ENCODE measurements at regions not wholly inside any gene's neighbourhood (a gene's known extent, or its start where the extent isn't known, plus 50 kb on each side); places are given as distances from the start of the nearest gene placed in this dataset.
"Not testable (repeated sequence)": the region's sequence is repeated elsewhere in the genome, so short reads cannot be mapped to it uniquely, and the experiment has no call there.

DNA sequence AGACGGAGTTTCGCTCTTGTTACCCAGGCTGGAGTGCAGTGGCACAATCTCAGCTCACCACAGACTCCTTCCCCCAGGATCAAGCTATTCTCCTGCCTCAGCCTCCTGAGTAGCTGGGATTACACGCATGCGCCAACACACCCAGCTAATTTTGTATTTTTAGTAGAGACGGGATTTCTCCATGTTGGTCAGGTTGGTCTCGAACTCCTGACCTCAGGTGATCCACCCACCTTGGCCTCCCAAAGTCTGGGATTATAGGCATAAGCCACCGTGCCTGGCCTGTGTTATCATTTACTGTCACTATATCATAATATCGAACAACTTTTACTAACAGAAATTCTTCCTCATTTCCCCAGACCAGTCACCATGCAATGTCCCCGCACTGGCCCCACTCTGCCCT, 104.0 kb upstream of the DLG1 start:
- H4K20me1 ChIP-seq (ENCODE audit: control insufficient read depth, insufficient read depth); intact Hi-C loops (cut with micrococcal nuclease; ENCODE audit: unreplicated experiment); BruUV-seq (replicated peaks); H3K4me1 ChIP-seq (ENCODE audit: control insufficient read depth, insufficient read depth, low read length); H3K27me3 ChIP-seq (replicated peaks in 1 of 2; ENCODE audit: control insufficient read depth in 2 of 2, insufficient read depth in 2 of 2, low read length in 1 of 2); H3K4me3 ChIP-seq; H3K36me3 ChIP-seq (ENCODE audit: control insufficient read depth in 2 of 2, insufficient read depth in 2 of 2, low read length in 1 of 2); H3K9ac ChIP-seq (ENCODE audit: control insufficient read depth, insufficient read depth, low read length); FAIRE-seq; in situ Hi-C loops (cut with MboI); SMC1A ChIA-PET (ENCODE audit: uncharacterized antibody, unreplicated experiment); ATAC-seq; H3K4me2 ChIP-seq (ENCODE audit: control insufficient read depth, insufficient read depth); H3K9me3 ChIP-seq (replicated peaks; ENCODE audit: control insufficient read depth, insufficient read depth, low read length); RAD21 ChIA-PET (ENCODE audit: unreplicated experiment); H3K79me2 ChIP-seq (ENCODE audit: control insufficient read depth, insufficient read depth, low read length); DNase-seq (ENCODE audit: low read depth, low spot score); H3K27ac ChIP-seq (ENCODE audit: control insufficient read depth, insufficient read depth); H2AFZ ChIP-seq (ENCODE audit: control insufficient read depth, low read depth, low read length): not testable (repeated sequence)
- WGBS (ENCODE audit: insufficient coverage, insufficient replicate concordance, low lambda C conversion rate, missing lambda C conversion rate): 82% methylated on average over 7 of the region's 9 CpGs
- POLR2A ChIA-PET: interaction anchor here (0.6 kb wide), 1 partner anchor 8 kb away, joined by 3 read pairs; no protein-coding TSS in a partner anchor
- CTCF ChIA-PET: interaction anchor here (1.0 kb wide), 1 partner anchor 8 kb away, joined by 3 read pairs; no protein-coding TSS in a partner anchor

DNA sequence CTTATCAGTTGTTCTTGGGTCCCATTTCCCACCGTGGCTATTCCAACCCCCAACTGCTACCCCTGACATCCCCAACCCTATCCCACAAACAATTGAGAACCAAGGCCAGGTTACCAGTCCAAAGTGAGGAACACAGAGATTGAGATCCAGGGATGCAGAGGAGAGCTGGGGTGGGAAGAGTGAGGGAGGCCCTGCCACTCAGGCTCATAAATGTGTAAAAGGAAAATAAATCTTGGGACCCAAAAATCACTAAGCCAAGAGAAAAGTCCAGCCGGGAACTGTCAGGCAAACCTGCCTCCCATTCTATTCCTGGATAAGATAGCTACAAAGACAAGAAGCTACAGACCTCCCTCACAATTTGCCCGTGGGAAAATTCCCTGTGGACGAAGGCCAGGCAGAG, 101.1 kb upstream of the DLG1 start:
- FAIRE-seq (no peak), ATAC-seq (no peak), DNase-seq (ENCODE audit: low read depth, low spot score) (no peak)
- Histone ChIP-seq H4K20me1 (ENCODE audit: control insufficient read depth, insufficient read depth) (no peaks in the 10 kb centered on the region), H3K4me3 (no peak overlapping the region), H3K4me1 (ENCODE audit: control insufficient read depth, insufficient read depth, low read length) (peaks cover 14% of the 10 kb centered on the region), H3K9ac (ENCODE audit: control insufficient read depth, insufficient read depth, low read length) (no peak overlapping the region), H3K36me3 (ENCODE audit: control insufficient read depth in 2 of 2, insufficient read depth in 2 of 2, low read length in 1 of 2) (no peaks in the 10 kb centered on the region), H3K9me3 (replicated peaks; ENCODE audit: control insufficient read depth, insufficient read depth, low read length) (no peaks in the 10 kb centered on the region), H3K4me2 (ENCODE audit: control insufficient read depth, insufficient read depth) (no peak overlapping the region), H2AFZ (ENCODE audit: control insufficient read depth, low read depth, low read length) (no peak overlapping the region), H3K27ac (ENCODE audit: control insufficient read depth, insufficient read depth) (no peak overlapping the region), H3K27me3 (replicated peaks in 1 of 2; ENCODE audit: control insufficient read depth in 2 of 2, insufficient read depth in 2 of 2, low read length in 1 of 2) (no peaks in the 10 kb centered on the region), H3K79me2 (ENCODE audit: control insufficient read depth, insufficient read depth, low read length) (no peaks in the 10 kb centered on the region)
- no TSS peak for BruUV-seq (replicated peaks)
- ChIA-PET RAD21 (ENCODE audit: unreplicated experiment) (no interaction called here), CTCF (no interaction called here), POLR2A (interaction anchor here (0.7 kb wide), 1 partner anchor 264 kb away, joined by 7 read pairs; no protein-coding TSS in a partner anchor), SMC1A (ENCODE audit: uncharacterized antibody, unreplicated experiment) (interaction anchor here (1.7 kb wide), 1 partner anchor 8 kb away, joined by 5 read pairs; no protein-coding TSS in a partner anchor)
- in situ Hi-C loops (cut with MboI) (no loop called here), intact Hi-C loops (cut with micrococcal nuclease; ENCODE audit: unreplicated experiment) (loop anchor here (10.0 kb wide), 1 partner anchor 145 kb away; no protein-coding TSS in a partner anchor)
- no peak for TF ChIP-seq SMC3 (IDR thresholded peaks at IDR 0.05; ENCODE audit: borderline replicate concordance, low read length)
- 61% methylated on average over 4 of the region's 4 CpGs for WGBS (ENCODE audit: insufficient coverage, insufficient replicate concordance, low lambda C conversion rate, missing lambda C conversion rate)

Measured in GM12878 (cell line).